ENCODE measurements at regions not wholly inside any gene's neighbourhood (a gene's known extent, or its start where the extent isn't known, plus 50 kb on each side); places are given as distances from the start of the nearest gene placed in this dataset.

- TF ChIP-seq CTCF (IDR thresholded peaks at IDR 0.05), result no peak
- TF ChIP-seq EZH2 (IDR thresholded peaks at IDR 0.05; ENCODE audit: borderline replicate concordance, insufficient read depth, low read depth, low read length, poor library complexity, severe bottlenecking), result no peak
These were observed 120.0 kb upstream of the HS3ST3A1 start for GRCh38 chr17:13721705-13722104.

All from B cell (primary cell).